ENCODE measurements at regions not wholly inside any gene's neighbourhood (a gene's known extent, or its start where the extent isn't known, plus 50 kb on each side); places are given as distances from the start of the nearest gene placed in this dataset.

GRCh38 chr2:58805126-58805525, 564.0 kb upstream of the FANCL start:
- Histone ChIP-seq H2BK5ac (ENCODE audit: low read depth, low read length) (no peak overlapping the region), H4K20me1 (replicated peaks in 1 of 2; ENCODE audit: control insufficient read depth in 1 of 2, insufficient read depth in 2 of 2, low read length in 2 of 2) (no peaks in the 10 kb centered on the region), H3K27ac (ENCODE audit: low read depth, low read length) (no peak overlapping the region), H3K4ac (replicated peaks; ENCODE audit: insufficient read length, low read depth, low read length) (no peak overlapping the region), H3K4me1 (replicated peaks in 1 of 4; ENCODE audit: control insufficient read depth in 3 of 4, insufficient read depth in 4 of 4, low read length in 3 of 4) (peaks cover 0 to 4% (median 1%) of the 10 kb centered on the region in 4 experiments; a peak in 3 of 7 replicates), H3K27me3 (replicated peaks in 1 of 4; ENCODE audit: control insufficient read depth in 3 of 4, extremely low read depth in 1 of 4, insufficient read depth in 3 of 4, low read length in 3 of 4) (no peaks in the 10 kb centered on the region), H3K36me3 (ENCODE audit: control insufficient read depth in 2 of 4, insufficient read depth in 4 of 4, low read length in 3 of 4) (no peaks in the 10 kb centered on the region), H3K4me2 (ENCODE audit: insufficient read depth in 1 of 2, low read depth in 2 of 2, low read length in 2 of 2) (no peak overlapping the region), H3K56ac (replicated peaks; ENCODE audit: insufficient read length, low read depth, low read length) (no peak overlapping the region), H2BK20ac (ENCODE audit: low read length) (no peak overlapping the region), H3K23ac (ENCODE audit: insufficient read length) (no peak overlapping the region), H3K9me3 (ENCODE audit: insufficient read depth in 2 of 2, low read depth in 1 of 2, low read length in 1 of 2) (no peaks in the 10 kb centered on the region), H3K23me2 (ENCODE audit: low read depth, low read length) (no peaks in the 10 kb centered on the region), H4K5ac (ENCODE audit: insufficient read length, low read depth, low read length) (no peak overlapping the region), H2BK120ac (replicated peaks; ENCODE audit: low read depth, low read length) (no peak overlapping the region), H3K4me3 (ENCODE audit: extremely low read depth in 1 of 4, insufficient read depth in 2 of 4, low read depth in 3 of 4, low read length in 4 of 4) (no peak overlapping the region), H3K9ac (replicated peaks in 1 of 4; ENCODE audit: extremely low read depth in 1 of 4, low read depth in 3 of 4, low read length in 3 of 4) (no peak overlapping the region), H4K8ac (ENCODE audit: extremely low read depth, insufficient read depth, low read length) (no peak overlapping the region), H3K79me2 (ENCODE audit: control insufficient read depth in 1 of 2, insufficient read depth in 2 of 2, low read length in 2 of 2) (no peaks in the 10 kb centered on the region), H3K79me1 (ENCODE audit: low read depth, low read length) (no peaks in the 10 kb centered on the region), H2BK12ac (ENCODE audit: low read depth, low read length) (no peak overlapping the region), H3K14ac (ENCODE audit: insufficient read length) (no peak overlapping the region), H2AFZ (ENCODE audit: low read length) (no peak overlapping the region), H2AK5ac (ENCODE audit: low read depth, low read length) (no peak overlapping the region), H2BK15ac (ENCODE audit: low read length) (no peak overlapping the region), H4K91ac (replicated peaks; ENCODE audit: insufficient read length, low read length) (no peak overlapping the region), H3K18ac (ENCODE audit: extremely low read depth, low read length) (no peak overlapping the region)
- WGBS, 2 experiments (ENCODE audit: extremely low coverage in 1 of 2, insufficient coverage in 1 of 2, insufficient read length in 1 of 2, insufficient replicate concordance in 2 of 2, low coverage in 1 of 2, low lambda C conversion rate in 2 of 2, missing lambda C conversion rate in 1 of 2), result 81% methylated on average over 1 of the region's 1 CpG; no CpG with 5 or more reads in 1 of the 2 experiments
- ChIA-PET POLR2A (ENCODE audit: partially characterized antibody) (no interaction called here), CTCF (ENCODE audit: partially characterized antibody) (no interaction called here)
- DNase-seq (ENCODE audit: low read depth in 1 of 2, low spot score in 2 of 2) (no peak), FAIRE-seq (no peak)
- TF ChIP-seq BACH1 (IDR thresholded peaks at IDR 0.05; ENCODE audit: low read length) (no peak), HDAC2 (IDR thresholded peaks at IDR 0.05; ENCODE audit: borderline replicate concordance in 1 of 2, low read depth in 2 of 2, low read length in 2 of 2) (no peak), JUN (IDR thresholded peaks at IDR 0.05; ENCODE audit: low read depth, low read length) (no peak), POLR2AphosphoS5 (IDR thresholded peaks at IDR 0.05; ENCODE audit: low read depth, low read length) (no peak), HDAC6 (IDR thresholded peaks at IDR 0.05; ENCODE audit: low read depth, low read length) (no peak), EGR1 (IDR thresholded peaks at IDR 0.05; ENCODE audit: borderline replicate concordance, low read depth, low read length) (no peak), SUZ12 (IDR thresholded peaks at IDR 0.05; ENCODE audit: low read length) (no peak), EP300 (IDR thresholded peaks at IDR 0.05; ENCODE audit: borderline replicate concordance in 1 of 2, low read depth in 2 of 2, low read length in 2 of 2) (no peak), RBBP5 (IDR thresholded peaks at IDR 0.05; ENCODE audit: borderline replicate concordance, low read depth, low read length) (no peak), TEAD4 (IDR thresholded peaks at IDR 0.05; ENCODE audit: low read depth, low read length) (no peak)
